ENCODE measurements at regions not wholly inside any gene's neighbourhood (a gene's known extent, or its start where the extent isn't known, plus 50 kb on each side); places are given as distances from the start of the nearest gene placed in this dataset.

- Histone ChIP-seq H3K4me1 (ENCODE audit: control insufficient read depth in 5 of 5, insufficient read depth in 5 of 5, low read length in 5 of 5) (no peaks in the 10 kb centered on the region), H3K4me3 (ENCODE audit: low read depth in 1 of 5, low read length in 5 of 5) (no peak overlapping the region), H3K9me3 (ENCODE audit: control insufficient read depth in 5 of 5, low read length in 5 of 5) (peaks cover 0 to 3% (median 0%) of the 10 kb centered on the region in 5 donors), H3K27me3 (ENCODE audit: control insufficient read depth in 5 of 5, insufficient read depth in 4 of 5, low read length in 5 of 5) (no peaks in the 10 kb centered on the region), H3K9ac (ENCODE audit: low read length in 5 of 5) (no peak overlapping the region), H3K27ac (ENCODE audit: low read depth, low read length) (no peak overlapping the region), H3K36me3 (ENCODE audit: control insufficient read depth in 5 of 5, insufficient read depth in 5 of 5, low read length in 5 of 5) (no peaks in the 10 kb centered on the region)
Measured at GRCh38 chr16:8230497-8230896, 359.8 kb downstream of the TMEM114 start.

- Histone ChIP-seq H3K9me3 (ENCODE audit: control insufficient read depth in 5 of 5, low read length in 5 of 5) (peaks cover 0 to 2% (median 0%) of the 10 kb centered on the region in 5 donors), H3K27me3 (ENCODE audit: control insufficient read depth in 5 of 5, insufficient read depth in 4 of 5, low read length in 5 of 5) (no peaks in the 10 kb centered on the region), H3K4me3 (ENCODE audit: low read depth in 1 of 5, low read length in 5 of 5) (no peak overlapping the region), H3K9ac (ENCODE audit: low read length in 5 of 5) (no peak overlapping the region), H3K4me1 (ENCODE audit: control insufficient read depth in 5 of 5, insufficient read depth in 5 of 5, low read length in 5 of 5) (no peaks in the 10 kb centered on the region), H3K36me3 (ENCODE audit: control insufficient read depth in 5 of 5, insufficient read depth in 5 of 5, low read length in 5 of 5) (no peaks in the 10 kb centered on the region), H3K27ac (ENCODE audit: low read depth, low read length) (no peak overlapping the region)
Measured at GRCh38 chr16:8229011-8229520, 361.2 kb downstream of the TMEM114 start.

- H3K27me3 ChIP-seq (ENCODE audit: control insufficient read depth in 5 of 5, insufficient read depth in 4 of 5, low read length in 5 of 5), result no peaks in the 10 kb centered on the region
- H3K9ac ChIP-seq (ENCODE audit: low read length in 5 of 5), result no peak overlapping the region
- no peaks in the 10 kb centered on the region for H3K36me3 ChIP-seq (ENCODE audit: control insufficient read depth in 5 of 5, insufficient read depth in 5 of 5, low read length in 5 of 5)
- peaks cover 0 to 6% (median 0%) of the 10 kb centered on the region in 5 donors for H3K9me3 ChIP-seq (ENCODE audit: control insufficient read depth in 5 of 5, low read length in 5 of 5)
- no peaks in the 10 kb centered on the region for H3K4me1 ChIP-seq (ENCODE audit: control insufficient read depth in 5 of 5, insufficient read depth in 5 of 5, low read length in 5 of 5)
- H3K27ac ChIP-seq (ENCODE audit: low read depth, low read length), result no peak overlapping the region
- no peak overlapping the region for H3K4me3 ChIP-seq (ENCODE audit: low read depth in 1 of 5, low read length in 5 of 5)
Measured at GRCh38 chr16:8217201-8217600, 373.1 kb downstream of the TMEM114 start.

GRCh38 chr16:8204769-8205168 lies 385.5 kb downstream of the TMEM114 start:
- Histone ChIP-seq H3K4me1 (ENCODE audit: control insufficient read depth in 5 of 5, insufficient read depth in 5 of 5, low read length in 5 of 5) (no peaks in the 10 kb centered on the region), H3K36me3 (ENCODE audit: control insufficient read depth in 5 of 5, insufficient read depth in 5 of 5, low read length in 5 of 5) (no peaks in the 10 kb centered on the region), H3K9me3 (ENCODE audit: control insufficient read depth in 5 of 5, low read length in 5 of 5) (peaks cover 2 to 11% (median 5%) of the 10 kb centered on the region in 5 donors), H3K27ac (ENCODE audit: low read depth, low read length) (no peak overlapping the region), H3K4me3 (ENCODE audit: low read depth in 1 of 5, low read length in 5 of 5) (no peak overlapping the region), H3K9ac (ENCODE audit: low read length in 5 of 5) (no peak overlapping the region), H3K27me3 (ENCODE audit: control insufficient read depth in 5 of 5, insufficient read depth in 4 of 5, low read length in 5 of 5) (no peaks in the 10 kb centered on the region)

- H3K4me3 ChIP-seq (ENCODE audit: low read depth in 1 of 5, low read length in 5 of 5), result no peak overlapping the region
- H3K27ac ChIP-seq (ENCODE audit: low read depth, low read length), result no peak overlapping the region
- H3K9me3 ChIP-seq (ENCODE audit: control insufficient read depth in 5 of 5, low read length in 5 of 5), result peaks cover 2 to 11% (median 5%) of the 10 kb centered on the region in 5 donors
- no peaks in the 10 kb centered on the region for H3K4me1 ChIP-seq (ENCODE audit: control insufficient read depth in 5 of 5, insufficient read depth in 5 of 5, low read length in 5 of 5)
- no peak overlapping the region for H3K9ac ChIP-seq (ENCODE audit: low read length in 5 of 5)
- no peaks in the 10 kb centered on the region for H3K36me3 ChIP-seq (ENCODE audit: control insufficient read depth in 5 of 5, insufficient read depth in 5 of 5, low read length in 5 of 5)
- H3K27me3 ChIP-seq (ENCODE audit: control insufficient read depth in 5 of 5, insufficient read depth in 4 of 5, low read length in 5 of 5), result no peaks in the 10 kb centered on the region
Measured at GRCh38 chr16:8204096-8204495, 386.2 kb downstream of the TMEM114 start.

- Histone ChIP-seq H3K27me3 (ENCODE audit: control insufficient read depth in 5 of 5, insufficient read depth in 4 of 5, low read length in 5 of 5) (no peaks in the 10 kb centered on the region), H3K4me1 (ENCODE audit: control insufficient read depth in 5 of 5, insufficient read depth in 5 of 5, low read length in 5 of 5) (no peaks in the 10 kb centered on the region), H3K9ac (ENCODE audit: low read length in 5 of 5) (no peak overlapping the region), H3K4me3 (ENCODE audit: low read depth in 1 of 5, low read length in 5 of 5) (no peak overlapping the region), H3K27ac (ENCODE audit: low read depth, low read length) (no peak overlapping the region), H3K36me3 (ENCODE audit: control insufficient read depth in 5 of 5, insufficient read depth in 5 of 5, low read length in 5 of 5) (no peaks in the 10 kb centered on the region), H3K9me3 (ENCODE audit: control insufficient read depth in 5 of 5, low read length in 5 of 5) (peaks cover 2 to 11% (median 5%) of the 10 kb centered on the region in 5 donors)
Measured at GRCh38 chr16:8203101-8203500, 387.2 kb downstream of the TMEM114 start.

- Histone ChIP-seq H3K4me1 (ENCODE audit: control insufficient read depth in 5 of 5, insufficient read depth in 5 of 5, low read length in 5 of 5) (no peaks in the 10 kb centered on the region), H3K27ac (ENCODE audit: low read depth, low read length) (no peak overlapping the region), H3K9me3 (ENCODE audit: control insufficient read depth in 5 of 5, low read length in 5 of 5) (peaks cover 2 to 11% (median 5%) of the 10 kb centered on the region in 5 donors), H3K27me3 (ENCODE audit: control insufficient read depth in 5 of 5, insufficient read depth in 4 of 5, low read length in 5 of 5) (no peaks in the 10 kb centered on the region), H3K36me3 (ENCODE audit: control insufficient read depth in 5 of 5, insufficient read depth in 5 of 5, low read length in 5 of 5) (no peaks in the 10 kb centered on the region), H3K9ac (ENCODE audit: low read length in 5 of 5) (no peak overlapping the region), H3K4me3 (ENCODE audit: low read depth in 1 of 5, low read length in 5 of 5) (no peak overlapping the region)
Measured at GRCh38 chr16:8200839-8201238, 389.5 kb downstream of the TMEM114 start.

GRCh38 chr16:8199390-8199789 lies 390.9 kb downstream of the TMEM114 start:
- Histone ChIP-seq H3K9me3 (ENCODE audit: control insufficient read depth in 5 of 5, low read length in 5 of 5) (peaks cover 2 to 11% (median 5%) of the 10 kb centered on the region in 5 donors), H3K27ac (ENCODE audit: low read depth, low read length) (no peak overlapping the region), H3K9ac (ENCODE audit: low read length in 5 of 5) (no peak overlapping the region), H3K27me3 (ENCODE audit: control insufficient read depth in 5 of 5, insufficient read depth in 4 of 5, low read length in 5 of 5) (no peaks in the 10 kb centered on the region), H3K4me3 (ENCODE audit: low read depth in 1 of 5, low read length in 5 of 5) (no peak overlapping the region), H3K4me1 (ENCODE audit: control insufficient read depth in 5 of 5, insufficient read depth in 5 of 5, low read length in 5 of 5) (no peaks in the 10 kb centered on the region), H3K36me3 (ENCODE audit: control insufficient read depth in 5 of 5, insufficient read depth in 5 of 5, low read length in 5 of 5) (no peaks in the 10 kb centered on the region)

GRCh38 chr16:8194794-8195193 lies 395.5 kb downstream of the TMEM114 start:
- no peak overlapping the region for H3K9ac ChIP-seq (ENCODE audit: low read length in 5 of 5)
- no peaks in the 10 kb centered on the region for H3K4me1 ChIP-seq (ENCODE audit: control insufficient read depth in 5 of 5, insufficient read depth in 5 of 5, low read length in 5 of 5)
- no peaks in the 10 kb centered on the region for H3K27me3 ChIP-seq (ENCODE audit: control insufficient read depth in 5 of 5, insufficient read depth in 4 of 5, low read length in 5 of 5)
- no peaks in the 10 kb centered on the region for H3K36me3 ChIP-seq (ENCODE audit: control insufficient read depth in 5 of 5, insufficient read depth in 5 of 5, low read length in 5 of 5)
- peaks cover 0 to 6% (median under 1%) of the 10 kb centered on the region in 5 donors for H3K9me3 ChIP-seq (ENCODE audit: control insufficient read depth in 5 of 5, low read length in 5 of 5)
- H3K4me3 ChIP-seq (ENCODE audit: low read depth in 1 of 5, low read length in 5 of 5), result no peak overlapping the region
- H3K27ac ChIP-seq (ENCODE audit: low read depth, low read length), result no peak overlapping the region

GRCh38 chr16:8188841-8189240 lies 401.5 kb downstream of the TMEM114 start:
- Histone ChIP-seq H3K4me3 (ENCODE audit: low read depth in 1 of 5, low read length in 5 of 5) (no peak overlapping the region), H3K4me1 (ENCODE audit: control insufficient read depth in 5 of 5, insufficient read depth in 5 of 5, low read length in 5 of 5) (no peaks in the 10 kb centered on the region), H3K36me3 (ENCODE audit: control insufficient read depth in 5 of 5, insufficient read depth in 5 of 5, low read length in 5 of 5) (no peaks in the 10 kb centered on the region), H3K27ac (ENCODE audit: low read depth, low read length) (no peak overlapping the region), H3K27me3 (ENCODE audit: control insufficient read depth in 5 of 5, insufficient read depth in 4 of 5, low read length in 5 of 5) (no peaks in the 10 kb centered on the region), H3K9ac (ENCODE audit: low read length in 5 of 5) (no peak overlapping the region), H3K9me3 (ENCODE audit: control insufficient read depth in 5 of 5, low read length in 5 of 5) (peaks cover 0 to 6% (median 2%) of the 10 kb centered on the region in 5 donors)

Data from subcutaneous abdominal adipose tissue (tissue), 5 donors.